HCT116 (cell line): ENCODE measurements at regions not wholly inside any gene's neighbourhood (a gene's known extent, or its start where the extent isn't known, plus 50 kb on each side); places are given as distances from the start of the nearest gene placed in this dataset.

Experiments used
- ATAC-seq: fragments of 200-7000 bp; cut with Tn5 transposase; 2 replicates; pipeline ENCODE4 v1.9.1; 2020; ENCODE audit warnings: mild to moderate bottlenecking, moderate library complexity
- BruUV-seq: library from RNA; stranded (reverse); fragments of 400-500 nt; replicated peaks from 2 replicates; lab custom pipeline; 2021; lab: Mats Ljungman, UMichigan
- CTCF ChIA-PET: fragments of 300-600 bp; sonication (Branson Sonifier 250); formaldehyde crosslinking; loops from one replicate; lab custom pipeline; 2021; ENCODE audit warnings: antibody characterized with exemption; lab: Charles Lee
- POLR2A ChIA-PET: fragments of 300-600, 350-600 bp; sonication (Branson Sonifier 250); formaldehyde crosslinking; loops from one replicate; lab custom pipeline; 2021; ENCODE audit warnings: antibody characterized with exemption; lab: Charles Lee
- RAD21 ChIA-PET, 2 experiments: fragments of 300-600 bp; sonication (Branson Sonifier 250); formaldehyde crosslinking; loops; one replicate each; lab custom pipeline; 2023; ENCODE audit warnings: low total read pairs in 2 of 2; ENCODE audit not compliant: uncharacterized antibody in 2 of 2, unreplicated experiment in 2 of 2, low non-redundant PET in 1 of 2; lab: Charles Lee
- DNase-seq: peaks from one replicate; pipeline ENCODE4 v3.0.0-alpha.2; 2010; ENCODE audit warnings: low read depth, low spot score
- H2AFZ ChIP-seq: fragments of 200-600 bp; shearing (Covaris generic), sonication (generic); 2 replicates; pipeline ENCODE4 v1.6.1; 2017; ENCODE audit warnings: low read depth, mixed run types, mixed read lengths, antibody characterized with exemption, low read length; ENCODE audit not compliant: poor library complexity, severe bottlenecking
- H3K27ac ChIP-seq: 2 replicates; pipeline ENCODE4 v1.5.1; 2012; ENCODE audit warnings: low read depth, low read length
- H3K27me3 ChIP-seq: fragments of 200-600 bp; sonication (generic); 2 replicates; pipeline ENCODE4 v1.6.1; 2016; ENCODE audit warnings: mixed run types, low read length, mixed read lengths; ENCODE audit not compliant: insufficient read depth
- H3K36me3 ChIP-seq, 2 experiments: fragments of 200-500 bp in 1 of 2; fragments of 200-600 bp in 1 of 2; sonication (Bioruptor generic) in 1 of 2; sonication (generic) in 1 of 2; 2 replicates each; pipeline versions ENCODE4 v1.5.1 to v1.6.1; 2014 to 2016; ENCODE audit warnings: low read length in 2 of 2, inconsistent platforms in 1 of 2, mixed read lengths in 1 of 2, mixed run types in 1 of 2; ENCODE audit not compliant: insufficient read depth in 2 of 2, control insufficient read depth in 1 of 2
- H3K4me1 ChIP-seq, 2 experiments: fragments of 200-600 bp in 1 of 2; sonication (generic) in 1 of 2; 2 replicates each; pipeline versions ENCODE4 v1.5.1 to v1.6.1; 2012 to 2017; ENCODE audit warnings: low read length in 2 of 2, inconsistent platforms in 1 of 2, mild to moderate bottlenecking in 1 of 2, mixed read lengths in 1 of 2, mixed run types in 1 of 2, moderate library complexity in 1 of 2; ENCODE audit not compliant: insufficient read depth in 2 of 2, control insufficient read depth in 1 of 2
- H3K4me2 ChIP-seq: fragments of 200-600 bp; sonication (generic); 2 replicates; pipeline ENCODE4 v1.6.1; 2017; ENCODE audit warnings: mixed run types, low read length, mixed read lengths
- H3K4me3 ChIP-seq, 2 experiments: fragments of 200-600 bp in 1 of 2; sonication (generic) in 1 of 2; replicated peaks in 1 of 2; 2 replicates each; pipeline ENCODE4 v1.5.1; 2011 to 2016; ENCODE audit warnings: low read length in 2 of 2, control low read depth in 1 of 2, low read depth in 1 of 2, mild to moderate bottlenecking in 1 of 2, mixed read lengths in 1 of 2, mixed run types in 1 of 2
- H3K79me2 ChIP-seq: fragments of 200-600 bp; sonication (generic); 2 replicates; pipeline ENCODE4 v1.6.1; 2017; ENCODE audit warnings: mild to moderate bottlenecking, mixed run types, low read length, moderate library complexity, mixed read lengths; ENCODE audit not compliant: insufficient read depth
- H3K9ac ChIP-seq: fragments of 200-600 bp; sonication (generic); 2 replicates; pipeline ENCODE4 v1.6.1; 2016; ENCODE audit warnings: low read length, mixed read lengths
- H3K9me2 ChIP-seq: fragments of 200-600 bp; sonication (generic), shearing (Covaris generic); 2 replicates; pipeline ENCODE4 v1.6.1; 2017; ENCODE audit warnings: mixed run types, mild to moderate bottlenecking, moderate library complexity; ENCODE audit not compliant: insufficient read depth
- H3K9me3 ChIP-seq, 2 experiments: fragments of 200-500 bp in 1 of 2; fragments of 200-600 bp in 1 of 2; sonication (Bioruptor generic) in 1 of 2; sonication (generic) in 1 of 2; 2 replicates each; pipeline ENCODE4 v1.6.1; 2014 to 2017; ENCODE audit warnings: low read length in 2 of 2, mixed read lengths in 2 of 2, inconsistent platforms in 1 of 2, low read depth in 1 of 2, mild to moderate bottlenecking in 1 of 2, mixed run types in 1 of 2, moderate library complexity in 1 of 2; ENCODE audit not compliant: control insufficient read depth in 1 of 2, insufficient read depth in 1 of 2
- H4K20me1 ChIP-seq: fragments of 200-600 bp; sonication (generic), shearing (Covaris generic); 2 replicates; pipeline ENCODE4 v1.6.1; 2017; ENCODE audit warnings: mixed run types, mild to moderate bottlenecking, moderate library complexity; ENCODE audit not compliant: insufficient read depth
- ATF3 ChIP-seq: IDR thresholded peaks from 2 replicates; pipeline ENCODE4 v1.6.1; 2012
- CBX3 ChIP-seq: IDR thresholded peaks from 2 replicates; pipeline ENCODE4 v1.6.1; 2012; ENCODE audit warnings: low read depth
- CEBPB ChIP-seq: IDR thresholded peaks from 2 replicates; pipeline ENCODE4 v1.6.1; 2012; ENCODE audit warnings: low read depth
- EGR1 ChIP-seq: IDR thresholded peaks from 2 replicates; pipeline ENCODE4 v1.6.1; 2012; ENCODE audit warnings: low read depth
- ELF1 ChIP-seq: IDR thresholded peaks from 2 replicates; pipeline ENCODE4 v1.6.1; 2012; ENCODE audit warnings: low read depth, borderline replicate concordance
- EZH2 ChIP-seq: fragments of 200-600 bp; sonication (generic); IDR thresholded peaks from 2 replicates; pipeline ENCODE4 v1.6.1; 2017; ENCODE audit warnings: antibody characterized with exemption, mixed run types
- EZH2phosphoT487 ChIP-seq: fragments of 200-600 bp; IDR thresholded peaks from 2 replicates; pipeline ENCODE4 v1.6.1; 2018; ENCODE audit warnings: antibody characterized with exemption, borderline replicate concordance
- FOSL1 ChIP-seq: IDR thresholded peaks from 2 replicates; pipeline ENCODE4 v1.6.1; 2012; ENCODE audit warnings: low read depth
- POLR2A ChIP-seq: IDR thresholded peaks from 2 replicates; pipeline ENCODE4 v1.7.0; 2011; ENCODE audit warnings: borderline replicate concordance; ENCODE audit not compliant: insufficient read depth, insufficient read length; ENCODE audit errors: extremely low read depth
- RAD21 ChIP-seq: IDR thresholded peaks from 2 replicates; pipeline ENCODE4 v1.6.1; 2012; ENCODE audit warnings: low read depth, mild to moderate bottlenecking
- REST ChIP-seq: IDR thresholded peaks from 2 replicates; pipeline ENCODE4 v1.6.1; 2012; ENCODE audit warnings: low read depth
- SRF ChIP-seq: IDR thresholded peaks from 2 replicates; pipeline ENCODE4 v1.6.1; 2012; ENCODE audit warnings: low read depth
- YY1 ChIP-seq: IDR thresholded peaks from 2 replicates; pipeline ENCODE4 v1.6.1; 2011; ENCODE audit warnings: low read length, low read depth, moderate library complexity, mild to moderate bottlenecking; ENCODE audit not compliant: insufficient replicate concordance; ENCODE audit errors: extremely low read depth
- ZBTB33 ChIP-seq: IDR thresholded peaks from 2 replicates; pipeline ENCODE4 v1.6.1; 2011; ENCODE audit warnings: mild to moderate bottlenecking, low read length, moderate library complexity; ENCODE audit not compliant: insufficient replicate concordance; ENCODE audit errors: extremely low read depth
- intact Hi-C: fragments of 100-400 bp; cut with micrococcal nuclease; formaldehyde crosslinking; loops from 2 replicates; pipeline ENCODE4 v1.10.0; 2022

- no peaks in the 10 kb centered on the region for H3K79me2 ChIP-seq
- H2AFZ ChIP-seq: no peak overlapping the region
- ChIA-PET RAD21 (no interaction called here), CTCF (no interaction called here), POLR2A (no interaction called here)
- H3K27ac ChIP-seq: no peak overlapping the region
- no peak overlapping the region for H3K9ac ChIP-seq
- no peaks in the 10 kb centered on the region for H3K4me1 ChIP-seq
- no peak for DNase-seq
- no peaks in the 10 kb centered on the region for H3K36me3 ChIP-seq
- TF ChIP-seq EZH2 (no peak), POLR2A (no peak), FOSL1 (no peak), EZH2phosphoT487 (no peak), EGR1 (no peak), CEBPB (no peak), CBX3 (no peak), REST (no peak), RAD21 (no peak), ZBTB33 (no peak), YY1 (no peak), ATF3 (no peak), ELF1 (no peak), SRF (no peak)
- TF ChIP-seq, all 23 proteins: peak for 0
- Histone ChIP-seq H3K9me2 (no peaks in the 10 kb centered on the region), H3K4me3 (no peak overlapping the region), H3K9me3 (no peaks in the 10 kb centered on the region), H3K27me3 (no peaks in the 10 kb centered on the region), H3K4me2 (no peak overlapping the region), H4K20me1 (no peaks in the 10 kb centered on the region)
- BruUV-seq: no TSS peak
- ATAC-seq: no peak
- intact Hi-C loops: no loop called here
Observed at GRCh38 chr11:86140334-86140990, 71.6 kb upstream of the PICALM start.
